Panc1 (cell line): ENCODE measurements at regions not wholly inside any gene's neighbourhood (a gene's known extent, or its start where the extent isn't known, plus 50 kb on each side); places are given as distances from the start of the nearest gene placed in this dataset.

ENCODE experiments used
- ATAC-seq: fragments of 200-7000 bp; cut with Tn5 transposase; 2 replicates; pipeline ENCODE4 v1.9.1; 2020; ENCODE audit warnings: mild to moderate bottlenecking, moderate library complexity
- BruUV-seq: library from RNA; stranded (reverse); fragments of 400-500 nt; replicated peaks from 2 replicates; lab custom pipeline; 2021; lab: Mats Ljungman, UMichigan
- CTCF ChIA-PET: fragments of 300-600 bp; sonication (Branson Sonifier 250); formaldehyde crosslinking; loops from one replicate; lab custom pipeline; 2022; ENCODE audit warnings: antibody characterized with exemption; lab: Charles Lee
- POLR2A ChIA-PET: fragments of 300-600 bp; sonication (Branson Sonifier 250); formaldehyde crosslinking; loops from one replicate; lab custom pipeline; 2022; ENCODE audit warnings: antibody characterized with exemption; lab: Charles Lee
- DNase-seq: peaks from one replicate; pipeline ENCODE4 v3.0.0-alpha.2; 2010; ENCODE audit warnings: low read depth, low spot score
- H3K27ac ChIP-seq: 2 replicates; pipeline ENCODE4 v1.5.1; 2011; ENCODE audit warnings: mild to moderate bottlenecking, low read length, inconsistent platforms
- H3K27me3 ChIP-seq: fragments of 200-500 bp; sonication (Bioruptor generic); 2 replicates; pipeline ENCODE4 v1.6.0; 2014; ENCODE audit warnings: low read length, inconsistent platforms; ENCODE audit not compliant: control insufficient read depth, insufficient read depth
- H3K36me3 ChIP-seq: fragments of 200-500 bp; sonication (Bioruptor generic); 2 replicates; pipeline ENCODE4 v1.5.1; 2014; ENCODE audit warnings: inconsistent platforms, mild to moderate bottlenecking, low read length, moderate library complexity; ENCODE audit not compliant: control insufficient read depth, insufficient read depth
- H3K4me1 ChIP-seq: 2 replicates; pipeline ENCODE4 v1.5.1; 2011; ENCODE audit warnings: inconsistent platforms, mild to moderate bottlenecking, low read length, moderate library complexity; ENCODE audit not compliant: control insufficient read depth, insufficient read depth
- H3K4me3 ChIP-seq, 2 experiments: 2 replicates each; pipeline ENCODE4 v1.5.1; 2011 to 2012; ENCODE audit warnings: low read depth in 2 of 2, low read length in 2 of 2, mild to moderate bottlenecking in 2 of 2, inconsistent platforms in 1 of 2, moderate library complexity in 1 of 2
- H3K9me3 ChIP-seq: fragments of 200-500 bp; sonication (Bioruptor generic); 2 replicates; pipeline ENCODE4 v1.5.1; 2014; ENCODE audit warnings: low read depth, mild to moderate bottlenecking, inconsistent platforms, low read length, moderate library complexity; ENCODE audit not compliant: control insufficient read depth, insufficient read depth
- CTCF ChIP-seq: fragments of 450-650 bp; IDR thresholded peaks from 2 replicates; pipeline ENCODE4 v1.5.1; 2017; ENCODE audit warnings: mild to moderate bottlenecking
- POLR2AphosphoS5 ChIP-seq: IDR thresholded peaks from 2 replicates; pipeline ENCODE4 v1.6.1; 2012; ENCODE audit warnings: mild to moderate bottlenecking, low read depth, low read length, moderate library complexity
- REST ChIP-seq, 2 experiments: IDR thresholded peaks; 2 replicates each; pipeline ENCODE4 v1.6.1; 2011 to 2012; ENCODE audit warnings: low read depth in 2 of 2, control low read depth in 1 of 2, low read length in 1 of 2, mild to moderate bottlenecking in 1 of 2, moderate library complexity in 1 of 2; ENCODE audit not compliant: insufficient read depth in 1 of 2
- SIN3A ChIP-seq: IDR thresholded peaks from 2 replicates; pipeline ENCODE4 v1.6.1; 2012; ENCODE audit warnings: low read depth, mild to moderate bottlenecking, low read length, moderate library complexity, borderline replicate concordance; ENCODE audit not compliant: insufficient read depth
- TCF7L2 ChIP-seq: IDR thresholded peaks from 2 replicates; pipeline ENCODE4 v1.6.1; 2011; ENCODE audit warnings: mild to moderate bottlenecking, low read depth, low read length, inconsistent platforms
- in situ Hi-C: cut with HindIII; loops from 2 replicates; pipeline ENCODE4 v1.10.0; 2016; ENCODE audit warnings: low sequenced_read_pairs, low pct_unique_long_range_greater_than_20kb
- intact Hi-C: fragments of 100-400 bp; cut with micrococcal nuclease; formaldehyde crosslinking; loops from one replicate; pipeline ENCODE4 v1.10.0; 2022; ENCODE audit not compliant: unreplicated experiment

- H3K36me3 ChIP-seq, result no peaks in the 10 kb centered on the region
- intact Hi-C loops (no loop called here), in situ Hi-C loops (no loop called here)
- no peak for ATAC-seq
- POLR2A ChIA-PET, result no interaction called here
- H3K4me3 ChIP-seq, result no peak overlapping the region
- H3K4me1 ChIP-seq, result no peaks in the 10 kb centered on the region
- H3K27ac ChIP-seq, result no peak overlapping the region
- DNase-seq, result no peak
- no TSS peak for BruUV-seq
- CTCF ChIA-PET, result no interaction called here
- no peaks in the 10 kb centered on the region for H3K9me3 ChIP-seq
- TF ChIP-seq SIN3A (no peak), POLR2AphosphoS5 (no peak), CTCF (no peak), REST (IDR thresholded peaks at IDR 0.05; ENCODE audit: insufficient read depth in 1 of 2, low read depth in 2 of 2, low read length in 1 of 2) (no peak), TCF7L2 (no peak)
- no peaks in the 10 kb centered on the region for H3K27me3 ChIP-seq
Observed at GRCh38 chr4:156414406-156414805, 460.7 kb upstream of the CTSO start.

GRCh38 chr4:156413239-156414135, 459.8 kb upstream of the CTSO start:
- Histone ChIP-seq H3K9me3 (no peaks in the 10 kb centered on the region), H3K4me3 (no peak overlapping the region), H3K4me1 (no peaks in the 10 kb centered on the region), H3K27me3 (no peaks in the 10 kb centered on the region), H3K36me3 (no peaks in the 10 kb centered on the region), H3K27ac (no peak overlapping the region)
- ATAC-seq (no peak), DNase-seq (no peak)
- POLR2A ChIA-PET, result no interaction called here
- CTCF ChIA-PET, result no interaction called here
- TF ChIP-seq REST (IDR thresholded peaks at IDR 0.05; ENCODE audit: insufficient read depth in 1 of 2, low read depth in 2 of 2, low read length in 1 of 2) (no peak), SIN3A (no peak), TCF7L2 (no peak), CTCF (no peak)
- in situ Hi-C loops (no loop called here), intact Hi-C loops (no loop called here)
- BruUV-seq, result no TSS peak
